AG10803 (cell line): ENCODE measurements at regions not wholly inside any gene's neighbourhood (a gene's known extent, or its start where the extent isn't known, plus 50 kb on each side); places are given as distances from the start of the nearest gene placed in this dataset.

ENCODE experiments used
- DNase-seq: peaks from one replicate; pipeline ENCODE4 v3.0.0; 2010; ENCODE audit warnings: low read depth
- H3K4me3 ChIP-seq: 2 replicates; pipeline ENCODE4 v1.5.1; 2011; ENCODE audit warnings: mild to moderate bottlenecking, low read length, control low read depth
- TF ChIP-seq, protein P1 (sequence below): conservative IDR thresholded peaks from 2 replicates; pipeline ENCODE4 v1.5.1; 2011; ENCODE audit warnings: mild to moderate bottlenecking, low read length, control low read depth, inconsistent platforms

DNA sequence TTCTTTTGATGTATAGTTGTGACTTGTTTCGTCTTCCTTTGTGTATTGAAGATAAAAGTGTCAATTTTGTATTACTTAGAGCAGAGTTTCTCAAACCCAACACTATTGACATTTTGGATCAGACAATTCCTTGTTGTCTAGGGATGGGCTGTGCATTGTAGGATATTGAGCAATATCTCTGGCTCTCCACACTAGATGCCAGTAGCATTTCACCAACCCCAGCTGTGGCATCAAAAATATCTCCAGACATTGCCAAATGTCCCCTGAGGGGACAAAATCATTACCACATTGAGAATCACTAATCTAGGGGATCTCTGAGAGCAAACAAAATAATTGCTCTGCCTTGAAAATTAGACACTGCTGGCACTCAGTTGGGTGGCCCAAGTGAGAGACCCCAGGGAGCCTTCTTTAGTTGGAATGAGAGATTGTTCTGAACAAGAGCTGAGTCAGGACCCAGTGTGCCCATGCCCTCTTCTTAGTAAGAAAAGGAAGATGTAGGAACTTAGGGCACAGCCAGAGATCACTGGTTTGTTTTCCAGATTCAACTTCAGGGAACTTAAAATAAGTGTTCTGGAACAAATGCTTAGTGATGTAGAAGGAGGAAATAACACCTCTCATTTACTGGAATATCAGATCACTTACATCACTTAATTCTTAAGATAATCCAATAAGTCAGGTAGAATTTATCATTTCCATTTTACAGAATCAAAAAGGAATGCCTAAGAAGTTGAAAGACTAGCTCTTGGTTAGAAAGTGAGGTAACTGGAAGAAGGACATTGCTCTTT lies 466.6 kb upstream of the TNP1 start:
- TF ChIP-seq, protein P1, sequence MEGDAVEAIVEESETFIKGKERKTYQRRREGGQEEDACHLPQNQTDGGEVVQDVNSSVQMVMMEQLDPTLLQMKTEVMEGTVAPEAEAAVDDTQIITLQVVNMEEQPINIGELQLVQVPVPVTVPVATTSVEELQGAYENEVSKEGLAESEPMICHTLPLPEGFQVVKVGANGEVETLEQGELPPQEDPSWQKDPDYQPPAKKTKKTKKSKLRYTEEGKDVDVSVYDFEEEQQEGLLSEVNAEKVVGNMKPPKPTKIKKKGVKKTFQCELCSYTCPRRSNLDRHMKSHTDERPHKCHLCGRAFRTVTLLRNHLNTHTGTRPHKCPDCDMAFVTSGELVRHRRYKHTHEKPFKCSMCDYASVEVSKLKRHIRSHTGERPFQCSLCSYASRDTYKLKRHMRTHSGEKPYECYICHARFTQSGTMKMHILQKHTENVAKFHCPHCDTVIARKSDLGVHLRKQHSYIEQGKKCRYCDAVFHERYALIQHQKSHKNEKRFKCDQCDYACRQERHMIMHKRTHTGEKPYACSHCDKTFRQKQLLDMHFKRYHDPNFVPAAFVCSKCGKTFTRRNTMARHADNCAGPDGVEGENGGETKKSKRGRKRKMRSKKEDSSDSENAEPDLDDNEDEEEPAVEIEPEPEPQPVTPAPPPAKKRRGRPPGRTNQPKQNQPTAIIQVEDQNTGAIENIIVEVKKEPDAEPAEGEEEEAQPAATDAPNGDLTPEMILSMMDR, result no peak
- peak; percentile 49 for DNase-seq

DNA sequence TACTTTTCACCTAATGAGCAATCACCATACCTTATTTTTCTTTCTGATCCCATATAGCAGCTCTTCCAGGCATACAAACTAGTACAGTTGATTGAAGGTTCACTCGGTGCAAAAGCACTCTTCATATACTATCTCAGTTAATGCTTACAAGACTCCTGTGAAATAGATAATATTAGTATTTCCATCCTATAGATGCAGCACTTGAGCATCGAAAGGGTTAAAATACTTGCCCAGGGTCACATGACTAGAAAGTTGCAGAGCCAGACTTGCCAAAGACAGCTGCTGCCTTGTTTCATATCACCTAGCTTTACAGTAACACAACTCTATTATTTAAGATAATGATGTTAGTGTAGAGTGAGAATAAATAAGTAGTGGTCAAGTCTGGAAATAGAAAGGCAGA lies 466.0 kb upstream of the TNP1 start:
- TF ChIP-seq, protein P1, result no peak
- H3K4me3 ChIP-seq, result no peak overlapping the region
- DNase-seq, result no peak

More for the DNA sequence above, 466.6 kb upstream of the TNP1 start:
- H3K4me3 ChIP-seq, result no peak overlapping the region

DNA sequence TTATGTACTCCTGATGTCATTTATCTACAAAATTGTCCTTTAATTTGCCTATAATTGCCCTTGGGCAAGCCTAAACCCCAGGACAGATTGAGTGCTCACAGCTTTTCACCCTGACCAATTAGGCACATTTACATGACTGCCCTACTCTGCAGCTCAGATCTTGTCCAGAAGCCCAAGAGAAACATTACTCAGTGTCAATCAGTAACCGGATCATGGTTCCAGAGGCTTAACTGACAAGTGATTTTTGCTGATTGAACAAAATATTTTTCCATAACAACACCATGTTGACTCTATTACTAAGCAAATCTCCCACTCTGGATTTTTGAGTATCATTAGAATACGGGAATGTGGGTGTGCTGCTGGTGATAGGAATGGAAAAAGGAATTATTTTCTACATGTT lies 465.4 kb upstream of the TNP1 start:
- DNase-seq, result no peak
- TF ChIP-seq, protein P1, result no peak
- no peak overlapping the region for H3K4me3 ChIP-seq

DNA sequence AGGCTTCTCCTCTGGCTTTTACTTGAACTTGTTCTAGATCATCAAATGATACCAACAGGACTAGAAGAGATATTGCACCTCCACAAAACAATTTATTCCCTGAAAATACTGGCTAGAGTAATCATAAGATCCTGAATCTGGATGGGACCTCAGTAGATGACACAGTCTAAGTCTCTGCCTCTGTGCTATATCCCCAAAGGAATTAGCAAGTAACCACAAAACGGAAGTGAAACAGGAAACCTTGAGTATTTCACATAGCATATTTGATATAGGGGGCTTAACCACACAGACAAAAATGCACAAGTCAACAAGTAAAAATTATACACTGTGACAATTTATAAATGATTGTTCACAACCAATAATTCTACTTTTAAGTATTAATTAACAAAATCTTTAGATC lies 456.9 kb upstream of the TNP1 start:
- TF ChIP-seq, protein P1, result no peak
- peak; percentile 55 for DNase-seq
- no peak overlapping the region for H3K4me3 ChIP-seq

DNA sequence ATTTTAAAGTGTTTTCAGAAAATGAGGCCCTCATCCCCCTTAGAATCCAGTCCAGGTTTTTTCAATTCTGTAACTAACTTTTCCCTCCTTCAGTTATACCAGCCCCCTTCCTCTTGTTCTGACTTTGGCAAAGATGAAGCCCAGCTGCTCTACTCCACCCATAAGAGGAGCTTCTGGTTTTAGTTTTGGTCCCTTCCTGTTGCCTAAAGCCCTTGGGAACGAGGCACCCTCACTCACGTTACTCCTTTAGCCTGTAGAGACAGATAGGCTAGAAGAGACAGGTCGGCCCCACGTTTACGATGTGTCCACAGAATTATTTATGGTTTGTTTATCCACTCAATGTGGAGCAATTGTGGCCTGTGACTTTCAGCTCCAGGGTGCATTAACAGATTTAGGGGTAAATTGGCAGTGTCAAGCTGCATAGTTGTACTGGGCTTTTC lies 454.2 kb upstream of the TNP1 start:
- H3K4me3 ChIP-seq, result no peak overlapping the region
- peak; percentile 8 for DNase-seq
- TF ChIP-seq, protein P1, result no peak

DNA sequence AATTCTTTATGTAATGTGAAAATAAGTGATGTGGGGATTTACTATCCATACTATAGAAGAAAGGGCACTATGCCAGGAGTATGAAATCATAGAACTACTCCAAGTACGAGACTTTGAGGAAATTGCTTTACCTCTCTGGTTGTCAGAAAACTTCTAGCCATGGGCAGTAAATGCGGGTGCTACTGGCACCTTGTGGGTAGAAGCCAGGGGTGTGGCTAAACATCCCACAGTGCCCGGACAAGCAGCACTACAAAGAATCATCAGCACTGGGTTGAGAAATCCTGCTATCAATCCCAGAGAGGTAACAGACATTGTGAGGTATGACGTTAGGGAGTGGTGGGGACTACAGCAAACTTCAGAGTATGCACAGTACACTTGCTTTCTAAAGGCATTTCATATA lies 453.5 kb upstream of the TNP1 start:
- H3K4me3 ChIP-seq, result no peak overlapping the region
- TF ChIP-seq, protein P1, result no peak
- DNase-seq, result no peak

DNA sequence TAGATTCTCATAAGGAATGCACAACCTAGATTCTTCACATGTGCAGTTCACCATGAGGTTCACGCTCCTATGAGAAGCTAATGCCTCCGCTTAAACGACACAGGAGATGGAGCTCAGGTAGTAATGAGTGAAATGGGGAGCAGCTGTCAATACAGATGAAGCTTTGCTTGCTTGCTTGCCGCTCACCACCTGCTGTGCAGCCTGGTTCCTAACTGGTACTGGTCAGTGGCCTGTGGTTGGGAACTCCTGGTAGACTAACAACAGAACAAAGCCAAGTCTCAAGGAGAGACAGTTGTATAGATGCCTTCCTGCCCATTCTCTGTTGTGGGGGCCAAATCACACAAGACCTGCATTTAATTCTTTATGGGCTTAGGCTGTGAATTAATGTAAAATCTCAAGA lies 449.2 kb upstream of the TNP1 start:
- no peak overlapping the region for H3K4me3 ChIP-seq
- TF ChIP-seq, protein P1, result no peak
- DNase-seq, result no peak
